ENCODE measurements at regions not wholly inside any gene's neighbourhood (a gene's known extent, or its start where the extent isn't known, plus 50 kb on each side); places are given as distances from the start of the nearest gene placed in this dataset.

DNA sequence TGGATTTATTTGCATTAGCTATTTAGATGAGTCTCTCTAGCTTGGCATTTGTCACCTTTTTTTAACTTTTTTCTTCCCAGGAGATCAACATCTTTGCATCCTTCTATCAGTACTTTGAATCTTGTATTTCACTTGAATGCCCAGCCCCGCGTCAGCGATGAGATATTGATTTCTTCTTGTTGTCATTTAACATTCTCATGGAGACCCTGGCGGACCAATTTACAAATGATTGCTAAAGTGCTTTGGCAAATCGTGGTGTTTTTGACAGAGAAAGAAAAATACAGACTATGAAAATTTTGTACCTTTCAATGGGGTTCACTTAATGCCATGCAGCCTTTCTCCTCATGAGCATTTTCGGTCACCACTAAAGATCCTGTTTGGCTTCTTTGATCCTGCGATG is 269.7 kb downstream of the ABCC12 start:
- TF ChIP-seq, protein P1, sequence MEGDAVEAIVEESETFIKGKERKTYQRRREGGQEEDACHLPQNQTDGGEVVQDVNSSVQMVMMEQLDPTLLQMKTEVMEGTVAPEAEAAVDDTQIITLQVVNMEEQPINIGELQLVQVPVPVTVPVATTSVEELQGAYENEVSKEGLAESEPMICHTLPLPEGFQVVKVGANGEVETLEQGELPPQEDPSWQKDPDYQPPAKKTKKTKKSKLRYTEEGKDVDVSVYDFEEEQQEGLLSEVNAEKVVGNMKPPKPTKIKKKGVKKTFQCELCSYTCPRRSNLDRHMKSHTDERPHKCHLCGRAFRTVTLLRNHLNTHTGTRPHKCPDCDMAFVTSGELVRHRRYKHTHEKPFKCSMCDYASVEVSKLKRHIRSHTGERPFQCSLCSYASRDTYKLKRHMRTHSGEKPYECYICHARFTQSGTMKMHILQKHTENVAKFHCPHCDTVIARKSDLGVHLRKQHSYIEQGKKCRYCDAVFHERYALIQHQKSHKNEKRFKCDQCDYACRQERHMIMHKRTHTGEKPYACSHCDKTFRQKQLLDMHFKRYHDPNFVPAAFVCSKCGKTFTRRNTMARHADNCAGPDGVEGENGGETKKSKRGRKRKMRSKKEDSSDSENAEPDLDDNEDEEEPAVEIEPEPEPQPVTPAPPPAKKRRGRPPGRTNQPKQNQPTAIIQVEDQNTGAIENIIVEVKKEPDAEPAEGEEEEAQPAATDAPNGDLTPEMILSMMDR (conservative IDR thresholded peaks at IDR 0.05; ENCODE audit: low read length), result no peak
- no peak for TF ChIP-seq EZH2phosphoT487 (IDR thresholded peaks at IDR 0.05; ENCODE audit: borderline replicate concordance)

Measured in Loucy (cell line).